B cell (primary cell): ENCODE measurements at regions not wholly inside any gene's neighbourhood (a gene's known extent, or its start where the extent isn't known, plus 50 kb on each side); places are given as distances from the start of the nearest gene placed in this dataset.

Source experiments
- ATAC-seq: fragments of 200-7000 bp; cut with Tn5 transposase; one replicate; pipeline ENCODE4 v1.10.0; 2021; ENCODE audit warnings: low read depth, mild to moderate bottlenecking, moderate number of reproducible peaks, moderate library complexity
- CTCF ChIA-PET: fragments of 350-600 bp; sonication (Branson Sonifier 250); formaldehyde crosslinking; loops from one replicate; lab custom pipeline; 2021; ENCODE audit warnings: antibody characterized with exemption, inconsistent platforms; lab: Charles Lee
- POLR2A ChIA-PET: fragments of 350-600 bp; sonication (Branson Sonifier 250); formaldehyde crosslinking; loops from one replicate; lab custom pipeline; 2021; ENCODE audit warnings: antibody characterized with exemption; lab: Charles Lee
- DNase-seq: peaks from one replicate; pipeline ENCODE4 v3.0.0; 2013
- H2AFZ ChIP-seq: 2 replicates; pipeline ENCODE4 v1.6.1; 2012; ENCODE audit warnings: mild to moderate bottlenecking, low read depth, low read length; ENCODE audit not compliant: insufficient read depth, poor library complexity, severe bottlenecking
- H3K27ac ChIP-seq, 2 donors: 1 replicate in 1 of 2; 2 replicates in 1 of 2; pipeline ENCODE4 v1.5.1; 2012 to 2013; ENCODE audit warnings: low read length in 2 of 2, mild to moderate bottlenecking in 2 of 2, moderate library complexity in 1 of 2
- H3K27me3 ChIP-seq, 4 experiments: fragments of 200-600 bp in 1 of 4; sonication (generic) in 1 of 4; replicated peaks in 1 of 4; 1 replicate in 2 of 4; 2 replicates in 2 of 4; pipeline versions ENCODE4 v1.6.1 to v1.7.0; 2013 to 2016; ENCODE audit warnings: low read length in 3 of 4, mild to moderate bottlenecking in 2 of 4, mixed read lengths in 1 of 4, moderate library complexity in 1 of 4; ENCODE audit not compliant: insufficient read depth in 4 of 4, control insufficient read depth in 3 of 4; ENCODE audit errors: control extremely low read depth in 1 of 4
- H3K36me3 ChIP-seq, 2 experiments: replicated peaks in 1 of 2; 1 replicate in 1 of 2; 2 replicates in 1 of 2; pipeline versions ENCODE4 v1.6.1 to v1.7.1; 2013; ENCODE audit warnings: low read length in 1 of 2; ENCODE audit not compliant: insufficient read depth in 2 of 2, control insufficient read depth in 1 of 2; ENCODE audit errors: control extremely low read depth in 1 of 2, extremely low read depth in 1 of 2
- H3K4me1 ChIP-seq, 2 donors: fragments of 200-600 bp in 1 of 2; sonication (generic) in 1 of 2; 1 replicate in 1 of 2; 2 replicates in 1 of 2; pipeline versions ENCODE4 v1.5.1 to v1.6.1; 2013 to 2017; ENCODE audit warnings: low read length in 2 of 2; ENCODE audit not compliant: control insufficient read depth in 2 of 2, insufficient read depth in 2 of 2
- H3K4me2 ChIP-seq: replicated peaks from 2 replicates; pipeline ENCODE3; 2012; ENCODE audit warnings: mild to moderate bottlenecking, low read depth, low read length; ENCODE audit not compliant: poor library complexity, severe bottlenecking
- H3K4me3 ChIP-seq, 5 experiments: fragments of 200-600 bp in 1 of 5; sonication (generic) in 1 of 5; 1 replicate in 3 of 5; 2 replicates in 2 of 5; pipeline versions ENCODE4 v1.5.1 to v1.7.0; 2011 to 2016; ENCODE audit warnings: low read length in 4 of 5, mild to moderate bottlenecking in 4 of 5, low read depth in 2 of 5, control low read depth in 1 of 5, moderate library complexity in 1 of 5; ENCODE audit not compliant: insufficient read depth in 1 of 5; ENCODE audit errors: control extremely low read depth in 1 of 5, extremely low read depth in 1 of 5
- H3K79me2 ChIP-seq: fragments of 200-600 bp; sonication (generic); one replicate; pipeline ENCODE4 v1.6.0; 2016; ENCODE audit warnings: low read length; ENCODE audit not compliant: control insufficient read depth, insufficient read depth
- H3K9ac ChIP-seq: fragments of 200-600 bp; sonication (generic); 2 replicates; pipeline ENCODE4 v1.6.1; 2017; ENCODE audit warnings: mild to moderate bottlenecking, low read length, moderate library complexity
- H3K9me3 ChIP-seq, 3 donors: one replicate each; pipeline versions ENCODE4 v1.6.1 to v1.7.1; 2013; ENCODE audit warnings: low read length in 2 of 3; ENCODE audit not compliant: control insufficient read depth in 2 of 3, insufficient read depth in 1 of 3; ENCODE audit errors: control extremely low read depth in 1 of 3
- H4K20me1 ChIP-seq: 2 replicates; pipeline ENCODE4 v1.6.0; 2012; ENCODE audit warnings: mild to moderate bottlenecking, low read length; ENCODE audit not compliant: insufficient read depth, control insufficient read depth, poor library complexity, severe bottlenecking
- H3K27ac Mint-ChIP-seq: one replicate; pipeline ENCODE4 v1.8.0; 2021; ENCODE audit warnings: mixed read lengths
- H3K27me3 Mint-ChIP-seq: one replicate; pipeline ENCODE4 v1.8.0; 2021; ENCODE audit warnings: mixed read lengths
- H3K4me1 Mint-ChIP-seq: one replicate; pipeline ENCODE4 v1.8.0; 2021; ENCODE audit warnings: mixed read lengths
- H3K4me3 Mint-ChIP-seq: one replicate; pipeline ENCODE4 v1.8.0; 2021; ENCODE audit warnings: mixed read lengths
- H3K9me3 Mint-ChIP-seq: one replicate; pipeline ENCODE4 v1.8.0; 2022; ENCODE audit warnings: mixed read lengths; ENCODE audit not compliant: insufficient read depth
- EZH2 ChIP-seq: IDR thresholded peaks from 2 replicates; pipeline ENCODE4 v1.6.1; 2012; ENCODE audit warnings: borderline replicate concordance, low read depth, mild to moderate bottlenecking, moderate library complexity, low read length; ENCODE audit not compliant: insufficient read depth, poor library complexity, severe bottlenecking
- WGBS: methylation state at CpG from one replicate; pipeline ENCODE4 v1.1.5; 2013; ENCODE audit warnings: missing lambda C conversion rate; ENCODE audit not compliant: insufficient coverage; 5-methylcytosine and 5-hydroxymethylcytosine counted together
- intact Hi-C: fragments of 100-400 bp; cut with micrococcal nuclease; formaldehyde crosslinking; loops from one replicate; pipeline ENCODE4 v1.10.0; 2022
- TF ChIP-seq, protein P1 (sequence below): fragments of 200-600 bp; IDR thresholded peaks from one replicate; pipeline ENCODE4 v1.8.0; 2022; ENCODE audit warnings: antibody characterized with exemption, mild to moderate bottlenecking

DNA sequence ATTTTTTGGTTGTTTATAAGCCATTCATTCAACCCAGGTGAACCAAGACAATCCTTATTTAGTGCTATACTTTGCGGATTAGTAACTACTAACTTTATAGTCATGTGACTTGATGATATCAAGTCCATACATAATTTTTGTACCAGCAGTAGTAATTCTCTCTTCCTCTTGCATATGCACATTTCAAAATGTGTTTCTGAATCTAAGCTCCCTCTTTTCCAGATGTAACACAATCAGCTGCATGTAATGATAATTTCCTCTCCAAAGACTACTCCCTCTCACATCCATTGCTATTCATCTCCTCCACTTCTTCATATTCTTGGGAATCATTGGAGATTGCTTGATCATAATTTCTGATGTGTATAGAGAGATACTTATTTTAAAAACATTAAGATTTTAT is 510.1 kb upstream of the CDH18 start:
- no peak overlapping the region for H3K4me3 Mint-ChIP-seq
- no CpG with 5 or more reads among the region's 1 CpG for WGBS

DNA sequence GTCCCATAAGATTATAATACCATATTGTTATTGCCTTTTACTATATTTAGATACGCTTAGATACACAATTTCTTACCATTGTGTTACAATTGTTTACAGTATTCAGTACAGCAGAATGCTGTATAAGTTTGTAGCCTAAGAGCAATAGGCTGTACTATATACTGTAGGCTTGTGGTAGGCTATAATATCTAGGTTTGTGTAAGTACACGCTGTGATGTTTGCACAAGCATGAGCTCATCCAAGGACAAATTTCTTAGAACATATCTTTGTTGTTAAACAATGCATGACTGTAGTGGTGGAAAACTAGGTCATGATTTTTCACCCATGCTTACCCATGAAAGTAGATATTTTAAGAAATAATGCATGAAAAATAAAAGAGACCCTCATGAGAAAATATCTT is 509.4 kb upstream of the CDH18 start:
- H3K4me3 Mint-ChIP-seq, result no peak overlapping the region
- H2AFZ ChIP-seq, result no peak overlapping the region
- H3K4me3 ChIP-seq, result no peak overlapping the region
- H3K4me1 ChIP-seq, result no peaks in the 10 kb centered on the region
- no peaks in the 10 kb centered on the region for H3K27me3 ChIP-seq
- no peaks in the 10 kb centered on the region for H3K79me2 ChIP-seq
- no peak for TF ChIP-seq EZH2
- TF ChIP-seq, protein P1, sequence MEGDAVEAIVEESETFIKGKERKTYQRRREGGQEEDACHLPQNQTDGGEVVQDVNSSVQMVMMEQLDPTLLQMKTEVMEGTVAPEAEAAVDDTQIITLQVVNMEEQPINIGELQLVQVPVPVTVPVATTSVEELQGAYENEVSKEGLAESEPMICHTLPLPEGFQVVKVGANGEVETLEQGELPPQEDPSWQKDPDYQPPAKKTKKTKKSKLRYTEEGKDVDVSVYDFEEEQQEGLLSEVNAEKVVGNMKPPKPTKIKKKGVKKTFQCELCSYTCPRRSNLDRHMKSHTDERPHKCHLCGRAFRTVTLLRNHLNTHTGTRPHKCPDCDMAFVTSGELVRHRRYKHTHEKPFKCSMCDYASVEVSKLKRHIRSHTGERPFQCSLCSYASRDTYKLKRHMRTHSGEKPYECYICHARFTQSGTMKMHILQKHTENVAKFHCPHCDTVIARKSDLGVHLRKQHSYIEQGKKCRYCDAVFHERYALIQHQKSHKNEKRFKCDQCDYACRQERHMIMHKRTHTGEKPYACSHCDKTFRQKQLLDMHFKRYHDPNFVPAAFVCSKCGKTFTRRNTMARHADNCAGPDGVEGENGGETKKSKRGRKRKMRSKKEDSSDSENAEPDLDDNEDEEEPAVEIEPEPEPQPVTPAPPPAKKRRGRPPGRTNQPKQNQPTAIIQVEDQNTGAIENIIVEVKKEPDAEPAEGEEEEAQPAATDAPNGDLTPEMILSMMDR, result no peak
- no peak for DNase-seq
- no peaks in the 10 kb centered on the region for H3K36me3 ChIP-seq
- H3K27me3 Mint-ChIP-seq, result no peaks in the 10 kb centered on the region
- ChIA-PET POLR2A (no interaction called here), CTCF (no interaction called here)
- ATAC-seq, result no peak
- intact Hi-C loops, result no loop called here
- H3K9me3 Mint-ChIP-seq, result peaks cover 4% of the 10 kb centered on the region
- H3K27ac Mint-ChIP-seq, result no peak overlapping the region
- H3K4me1 Mint-ChIP-seq, result no peaks in the 10 kb centered on the region
- H3K4me2 ChIP-seq, result no peak overlapping the region
- no peak overlapping the region for H3K27ac ChIP-seq
- no CpG with 5 or more reads among the region's 2 CpGs for WGBS
- no peaks in the 10 kb centered on the region for H3K9me3 ChIP-seq
- no peak overlapping the region for H3K9ac ChIP-seq
- H4K20me1 ChIP-seq, result no peaks in the 10 kb centered on the region

More for the DNA sequence above, 510.1 kb upstream of the CDH18 start:
- TF ChIP-seq, protein P1, result no peak
- no peaks in the 10 kb centered on the region for H3K9me3 ChIP-seq
- intact Hi-C loops, result no loop called here
- no peak overlapping the region for H3K4me3 ChIP-seq
- no peaks in the 10 kb centered on the region for H3K79me2 ChIP-seq
- no peaks in the 10 kb centered on the region for H4K20me1 ChIP-seq
- H3K27me3 Mint-ChIP-seq, result no peaks in the 10 kb centered on the region
- H3K9me3 Mint-ChIP-seq, result peaks cover 4% of the 10 kb centered on the region
- H3K4me1 Mint-ChIP-seq, result no peaks in the 10 kb centered on the region
- no peak overlapping the region for H2AFZ ChIP-seq
- no peaks in the 10 kb centered on the region for H3K4me1 ChIP-seq
- H3K4me2 ChIP-seq, result no peak overlapping the region
- ChIA-PET POLR2A (no interaction called here), CTCF (no interaction called here)
- no peak overlapping the region for H3K27ac ChIP-seq
- no peaks in the 10 kb centered on the region for H3K27me3 ChIP-seq
- DNase-seq (no peak), ATAC-seq (no peak)
- H3K27ac Mint-ChIP-seq, result no peak overlapping the region
- no peaks in the 10 kb centered on the region for H3K36me3 ChIP-seq
- H3K9ac ChIP-seq, result no peak overlapping the region
